HL-60 (cell line): ENCODE measurements at regions not wholly inside any gene's neighbourhood (a gene's known extent, or its start where the extent isn't known, plus 50 kb on each side); places are given as distances from the start of the nearest gene placed in this dataset.
"Not testable (repeated sequence)": the region's sequence is repeated elsewhere in the genome, so short reads cannot be mapped to it uniquely, and the experiment has no call there.

ENCODE experiments used
- DNase-seq, 2 experiments: peaks; one replicate each; pipeline ENCODE4 v3.0.0-alpha.2; 2010 to 2020; ENCODE audit warnings: low read depth in 1 of 2, low spot score in 1 of 2
- H3K27ac ChIP-seq: fragments of 250-450 bp; sonication (Bioruptor Pico); replicated peaks from 2 replicates; pipeline ENCODE4 v1.5.1; 2020; ENCODE audit warnings: mild to moderate bottlenecking, moderate library complexity
- H3K27me3 ChIP-seq: fragments of 250-450 bp; sonication (Bioruptor Pico); 2 replicates; pipeline ENCODE4 v1.5.1; 2021; ENCODE audit warnings: mild to moderate bottlenecking, moderate library complexity; ENCODE audit not compliant: insufficient read depth, poor library complexity, severe bottlenecking
- H3K4me3 ChIP-seq: replicated peaks from 2 replicates; pipeline ENCODE4 v1.5.1; 2011; ENCODE audit warnings: mild to moderate bottlenecking, control low read depth, low read length; ENCODE audit not compliant: insufficient read depth
- GABPA ChIP-seq: IDR thresholded peaks from 2 replicates; pipeline ENCODE4 v1.6.1; 2012; ENCODE audit warnings: low read depth
- POLR2AphosphoS5 ChIP-seq: IDR thresholded peaks from 2 replicates; pipeline ENCODE4 v1.6.1; 2012; ENCODE audit warnings: low read depth
- REST ChIP-seq: IDR thresholded peaks from 2 replicates; pipeline ENCODE4 v1.6.1; 2012; ENCODE audit warnings: low read depth; ENCODE audit not compliant: insufficient replicate concordance
- SPI1 ChIP-seq: IDR thresholded peaks from 2 replicates; pipeline ENCODE4 v1.6.1; 2012; ENCODE audit warnings: low read depth, mild to moderate bottlenecking, borderline replicate concordance
- TF ChIP-seq, protein P1 (sequence below): IDR thresholded peaks from one replicate; pipeline ENCODE4 v1.5.1; 2011; ENCODE audit warnings: low read length, control low read depth, inconsistent platforms; ENCODE audit not compliant: insufficient read depth

DNA sequence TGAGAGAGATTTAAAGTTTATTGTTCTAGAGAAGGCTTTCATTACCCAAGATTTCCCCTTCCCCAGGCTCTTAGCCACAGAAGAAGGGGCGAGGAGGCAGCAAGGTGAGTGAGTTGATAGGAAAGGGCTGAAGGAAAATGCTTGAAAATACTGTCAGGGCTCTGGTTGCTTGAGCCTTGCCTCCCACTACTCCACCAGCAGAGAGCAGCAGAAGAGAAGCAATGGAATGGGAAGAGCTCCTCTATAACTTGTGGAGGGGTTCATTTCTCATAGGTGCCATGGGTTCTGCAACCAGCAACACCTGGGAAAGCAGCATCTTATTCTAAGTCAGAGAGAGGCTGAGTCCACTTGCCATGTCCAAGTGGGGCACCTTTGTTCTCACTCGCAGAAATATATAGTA, 184.0 kb upstream of the CNTN6 start:
- Histone ChIP-seq H3K27me3 (no peaks in the 10 kb centered on the region), H3K27ac (no peak overlapping the region), H3K4me3 (no peak overlapping the region)
- no peak for DNase-seq
- TF ChIP-seq GABPA (no peak), POLR2AphosphoS5 (no peak), SPI1 (no peak), REST (no peak)
- TF ChIP-seq, protein P1, sequence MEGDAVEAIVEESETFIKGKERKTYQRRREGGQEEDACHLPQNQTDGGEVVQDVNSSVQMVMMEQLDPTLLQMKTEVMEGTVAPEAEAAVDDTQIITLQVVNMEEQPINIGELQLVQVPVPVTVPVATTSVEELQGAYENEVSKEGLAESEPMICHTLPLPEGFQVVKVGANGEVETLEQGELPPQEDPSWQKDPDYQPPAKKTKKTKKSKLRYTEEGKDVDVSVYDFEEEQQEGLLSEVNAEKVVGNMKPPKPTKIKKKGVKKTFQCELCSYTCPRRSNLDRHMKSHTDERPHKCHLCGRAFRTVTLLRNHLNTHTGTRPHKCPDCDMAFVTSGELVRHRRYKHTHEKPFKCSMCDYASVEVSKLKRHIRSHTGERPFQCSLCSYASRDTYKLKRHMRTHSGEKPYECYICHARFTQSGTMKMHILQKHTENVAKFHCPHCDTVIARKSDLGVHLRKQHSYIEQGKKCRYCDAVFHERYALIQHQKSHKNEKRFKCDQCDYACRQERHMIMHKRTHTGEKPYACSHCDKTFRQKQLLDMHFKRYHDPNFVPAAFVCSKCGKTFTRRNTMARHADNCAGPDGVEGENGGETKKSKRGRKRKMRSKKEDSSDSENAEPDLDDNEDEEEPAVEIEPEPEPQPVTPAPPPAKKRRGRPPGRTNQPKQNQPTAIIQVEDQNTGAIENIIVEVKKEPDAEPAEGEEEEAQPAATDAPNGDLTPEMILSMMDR, result no peak

DNA sequence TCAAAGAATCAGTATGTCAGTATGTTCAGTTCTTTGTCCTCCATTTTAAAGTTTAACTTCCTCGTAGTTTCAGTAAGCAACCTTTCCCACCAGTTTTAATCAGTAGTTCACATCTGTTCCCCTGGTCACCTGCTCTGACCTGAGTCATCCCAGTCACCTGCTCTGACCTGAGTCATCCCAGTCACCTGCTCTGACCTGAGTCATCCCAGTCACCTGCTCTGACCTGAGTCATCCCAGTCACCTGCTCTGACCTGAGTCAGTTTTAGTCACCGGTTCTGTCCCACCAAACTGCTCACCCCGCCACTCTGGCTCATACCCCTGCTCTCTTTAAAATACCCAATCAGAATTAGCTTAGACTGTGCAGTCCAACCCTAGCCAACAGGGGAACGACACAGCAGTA, 180.1 kb upstream of the CNTN6 start:
- not testable (repeated sequence) for H3K27ac ChIP-seq, H3K27me3 ChIP-seq, H3K4me3 ChIP-seq, DNase-seq

- no peak for DNase-seq
- Histone ChIP-seq H3K4me3 (no peak overlapping the region), H3K27ac (no peak overlapping the region), H3K27me3 (no peaks in the 10 kb centered on the region)
- TF ChIP-seq, protein P1, result no peak
- TF ChIP-seq POLR2AphosphoS5 (no peak), REST (no peak), SPI1 (no peak)
These were observed 169.5 kb upstream of the CNTN6 start for GRCh38 chr3:923161-923910.

GRCh38 chr3:930866-931265, 162.0 kb upstream of the CNTN6 start:
- DNase-seq, result no peak
- TF ChIP-seq SPI1 (no peak), REST (no peak), POLR2AphosphoS5 (no peak), GABPA (no peak)
- TF ChIP-seq, protein P1, result no peak
- no peak overlapping the region for H3K4me3 ChIP-seq
- H3K27me3 ChIP-seq, result no peaks in the 10 kb centered on the region
- H3K27ac ChIP-seq, result no peak overlapping the region
